MCF 10A (cell line): ENCODE measurements at regions not wholly inside any gene's neighbourhood (a gene's known extent, or its start where the extent isn't known, plus 50 kb on each side); places are given as distances from the start of the nearest gene placed in this dataset.
A peak's percentile ranks its signal among the peaks of the same experiment; 100 is the strongest.
"Not testable (repeated sequence)": the region's sequence is repeated elsewhere in the genome, so short reads cannot be mapped to it uniquely, and the experiment has no call there.

Experiments
- BruUV-seq: library from RNA; stranded (reverse); fragments of 400-500 nt; replicated peaks from 2 replicates; lab custom pipeline; 2021; lab: Mats Ljungman, UMichigan
- CTCF ChIA-PET: fragments of 300-600 bp; sonication (Branson Sonifier 250); formaldehyde crosslinking; extraction: SDS; loops from one replicate; lab custom pipeline; 2021; ENCODE audit warnings: antibody characterized with exemption, inconsistent platforms; lab: Yijun Ruan, JAX
- POLR2A ChIA-PET: fragments of 300-600, 350-650 bp; sonication (Branson Sonifier 250); formaldehyde crosslinking; extraction: SDS; loops from one replicate; lab custom pipeline; 2020; ENCODE audit warnings: antibody characterized with exemption, inconsistent platforms; lab: Yijun Ruan, JAX
- DNase-seq: peaks from one replicate; pipeline ENCODE4 v3.0.0-alpha.2; 2018; ENCODE audit not compliant: unreplicated experiment
- H3K27ac Mint-ChIP-seq: one replicate; pipeline ENCODE4 v1.8.0; 2022; ENCODE audit warnings: mild to moderate bottlenecking, low read depth, mixed read lengths; ENCODE audit not compliant: unreplicated experiment
- H3K27me3 Mint-ChIP-seq: one replicate; pipeline ENCODE4 v1.8.0; 2022; ENCODE audit warnings: mixed read lengths; ENCODE audit not compliant: insufficient read depth, unreplicated experiment
- H3K36me3 Mint-ChIP-seq: one replicate; pipeline ENCODE4 v1.8.0; 2022; ENCODE audit warnings: mild to moderate bottlenecking, moderate library complexity, mixed read lengths; ENCODE audit not compliant: insufficient read depth, unreplicated experiment
- H3K4me1 Mint-ChIP-seq: one replicate; pipeline ENCODE4 v1.8.0; 2022; ENCODE audit warnings: mixed read lengths; ENCODE audit not compliant: insufficient read depth, unreplicated experiment
- H3K4me3 Mint-ChIP-seq: one replicate; pipeline ENCODE4 v1.8.0; 2022; ENCODE audit warnings: mild to moderate bottlenecking, moderate library complexity, mixed read lengths; ENCODE audit not compliant: unreplicated experiment
- H3K9me3 Mint-ChIP-seq: one replicate; pipeline ENCODE4 v1.8.0; 2022; ENCODE audit warnings: mixed read lengths; ENCODE audit not compliant: unreplicated experiment
- CTCF ChIP-seq: fragments of 200-600 bp; IDR thresholded peaks from one replicate; pipeline ENCODE4 v1.8.0; 2022; ENCODE audit warnings: antibody characterized with exemption, mild to moderate bottlenecking; ENCODE audit not compliant: unreplicated experiment
- intact Hi-C: fragments of 100-400 bp; cut with micrococcal nuclease; formaldehyde crosslinking; loops from 2 replicates; pipeline ENCODE4 v1.14.1; 2022

- no peak for DNase-seq
- BruUV-seq, result no TSS peak
- H3K27me3 Mint-ChIP-seq, result no peaks in the 10 kb centered on the region
- no peak overlapping the region for H3K4me3 Mint-ChIP-seq
- H3K4me1 Mint-ChIP-seq, result no peaks in the 10 kb centered on the region
- ChIA-PET CTCF (no interaction called here), POLR2A (interaction anchor here (0.5 kb wide), 1 partner anchor 47 kb away, joined by 3 read pairs; no protein-coding TSS in a partner anchor)
- TF ChIP-seq CTCF, result no peak
- peaks cover 8% of the 10 kb centered on the region for H3K9me3 Mint-ChIP-seq
- no peak overlapping the region for H3K27ac Mint-ChIP-seq
- no peaks in the 10 kb centered on the region for H3K36me3 Mint-ChIP-seq
- intact Hi-C loops, result no loop called here
These were observed 207.6 kb downstream of the BUB3 start for GRCh38 chr10:123361832-123362231.

GRCh38 chr10:123367195-123367594, 213.0 kb downstream of the BUB3 start:
- Mint-ChIP-seq H3K9me3 (peaks cover 7% of the 10 kb centered on the region), H3K4me3 (no peak overlapping the region), H3K27ac (no peak overlapping the region), H3K36me3 (no peaks in the 10 kb centered on the region), H3K4me1 (no peaks in the 10 kb centered on the region), H3K27me3 (no peaks in the 10 kb centered on the region)
- BruUV-seq, result no TSS peak
- TF ChIP-seq CTCF, result no peak
- ChIA-PET CTCF (interaction anchor here (1.0 to 1.1 kb wide), 2 partner anchors 322 to 324 kb away, joined by 3 read pairs; no protein-coding TSS in a partner anchor), POLR2A (no interaction called here)
- intact Hi-C loops, result no loop called here
- no peak for DNase-seq

GRCh38 chr10:123371626-123372025, 217.4 kb downstream of the BUB3 start:
- intact Hi-C loops, H3K36me3 Mint-ChIP-seq, H3K4me3 Mint-ChIP-seq, H3K27me3 Mint-ChIP-seq, H3K9me3 Mint-ChIP-seq, H3K4me1 Mint-ChIP-seq, BruUV-seq, H3K27ac Mint-ChIP-seq: not testable (repeated sequence)
- peak; percentile 14 for DNase-seq
- CTCF ChIA-PET, result interaction anchor here (1.2 kb wide), 1 partner anchor 9 kb away, joined by 5 read pairs; no protein-coding TSS in a partner anchor
- POLR2A ChIA-PET, result interaction anchor here (0.7 kb wide), 1 partner anchor 258 kb away, joined by 3 read pairs; no protein-coding TSS in a partner anchor

- no peak for TF ChIP-seq CTCF
- CTCF ChIA-PET, result no interaction called here
- no peaks in the 10 kb centered on the region for H3K27me3 Mint-ChIP-seq
- no peaks in the 10 kb centered on the region for H3K9me3 Mint-ChIP-seq
- H3K27ac Mint-ChIP-seq, result no peak overlapping the region
- no peak overlapping the region for H3K4me3 Mint-ChIP-seq
- intact Hi-C loops, result no loop called here
- H3K36me3 Mint-ChIP-seq, result no peaks in the 10 kb centered on the region
- BruUV-seq, result no TSS peak
- H3K4me1 Mint-ChIP-seq, result peaks cover 7% of the 10 kb centered on the region
- no peak for DNase-seq
- POLR2A ChIA-PET, result no interaction called here
These were observed 219.4 kb downstream of the BUB3 start for GRCh38 chr10:123373591-123373990.
